IPS-20b (cell line): ENCODE measurements at regions not wholly inside any gene's neighbourhood (a gene's known extent, or its start where the extent isn't known, plus 50 kb on each side); places are given as distances from the start of the nearest gene placed in this dataset.

Experiments used
- H3K27ac ChIP-seq: one replicate; pipeline ENCODE4 v1.5.1; 2013; ENCODE audit warnings: low read length
- H3K27me3 ChIP-seq: 2 replicates; pipeline ENCODE4 v1.6.1; 2013; ENCODE audit warnings: mild to moderate bottlenecking, low read length, inconsistent platforms; ENCODE audit not compliant: insufficient read depth
- H3K36me3 ChIP-seq: 2 replicates; pipeline ENCODE4 v1.6.1; 2013; ENCODE audit warnings: low read depth, mild to moderate bottlenecking, inconsistent platforms, low read length, moderate library complexity; ENCODE audit not compliant: insufficient read depth
- H3K4me1 ChIP-seq: 2 replicates; pipeline ENCODE4 v1.6.1; 2013; ENCODE audit warnings: mild to moderate bottlenecking, control low read depth, inconsistent platforms, low read length, moderate library complexity; ENCODE audit not compliant: insufficient read depth
- H3K4me3 ChIP-seq: 2 replicates; pipeline ENCODE4 v1.5.1; 2013; ENCODE audit warnings: mild to moderate bottlenecking, low read length, inconsistent platforms
- H3K9ac ChIP-seq: 2 replicates; pipeline ENCODE4 v1.6.1; 2013; ENCODE audit warnings: low read depth, mild to moderate bottlenecking, inconsistent platforms, low read length, moderate library complexity
- H3K9me3 ChIP-seq: 2 replicates; pipeline ENCODE4 v1.6.1; 2013; ENCODE audit warnings: mild to moderate bottlenecking, low read depth, low read length, inconsistent platforms; ENCODE audit not compliant: insufficient read depth

GRCh38 chr11:111170761-111171379 is 74.7 kb upstream of the POU2AF2 start:
- no peak overlapping the region for H3K27ac ChIP-seq
- no peak overlapping the region for H3K9ac ChIP-seq
- H3K4me3 ChIP-seq: no peak overlapping the region
- H3K36me3 ChIP-seq: no peaks in the 10 kb centered on the region
- no peaks in the 10 kb centered on the region for H3K27me3 ChIP-seq
- no peaks in the 10 kb centered on the region for H3K9me3 ChIP-seq
- H3K4me1 ChIP-seq: no peaks in the 10 kb centered on the region

- H3K4me3 ChIP-seq: no peak overlapping the region
- H3K36me3 ChIP-seq: no peaks in the 10 kb centered on the region
- no peak overlapping the region for H3K27ac ChIP-seq
- H3K9ac ChIP-seq: no peak overlapping the region
- no peaks in the 10 kb centered on the region for H3K4me1 ChIP-seq
- H3K9me3 ChIP-seq: no peaks in the 10 kb centered on the region
- no peaks in the 10 kb centered on the region for H3K27me3 ChIP-seq
These were observed 76.2 kb upstream of the POU2AF2 start for GRCh38 chr11:111169367-111169766.

GRCh38 chr11:111168871-111169270 is 76.7 kb upstream of the POU2AF2 start:
- H3K4me3 ChIP-seq: no peak overlapping the region
- no peaks in the 10 kb centered on the region for H3K9me3 ChIP-seq
- H3K4me1 ChIP-seq: no peaks in the 10 kb centered on the region
- no peaks in the 10 kb centered on the region for H3K27me3 ChIP-seq
- no peak overlapping the region for H3K27ac ChIP-seq
- no peaks in the 10 kb centered on the region for H3K36me3 ChIP-seq
- no peak overlapping the region for H3K9ac ChIP-seq

- Histone ChIP-seq H3K4me1 (no peaks in the 10 kb centered on the region), H3K27me3 (no peaks in the 10 kb centered on the region), H3K9ac (no peak overlapping the region), H3K4me3 (no peak overlapping the region), H3K36me3 (no peaks in the 10 kb centered on the region), H3K9me3 (no peaks in the 10 kb centered on the region), H3K27ac (no peak overlapping the region)
These were observed 77.9 kb upstream of the POU2AF2 start for GRCh38 chr11:111167666-111168065.

GRCh38 chr11:111166598-111166997 is 78.9 kb upstream of the POU2AF2 start:
- H3K9me3 ChIP-seq: no peaks in the 10 kb centered on the region
- no peaks in the 10 kb centered on the region for H3K36me3 ChIP-seq
- H3K4me3 ChIP-seq: no peak overlapping the region
- H3K9ac ChIP-seq: no peak overlapping the region
- H3K27me3 ChIP-seq: no peaks in the 10 kb centered on the region
- H3K27ac ChIP-seq: no peak overlapping the region
- no peaks in the 10 kb centered on the region for H3K4me1 ChIP-seq

- H3K4me3 ChIP-seq: no peak overlapping the region
- H3K27ac ChIP-seq: no peak overlapping the region
- no peaks in the 10 kb centered on the region for H3K9me3 ChIP-seq
- no peaks in the 10 kb centered on the region for H3K36me3 ChIP-seq
- H3K4me1 ChIP-seq: no peaks in the 10 kb centered on the region
- no peaks in the 10 kb centered on the region for H3K27me3 ChIP-seq
- H3K9ac ChIP-seq: no peak overlapping the region
These were observed 83.2 kb upstream of the POU2AF2 start for GRCh38 chr11:111162305-111162704.

- H3K36me3 ChIP-seq: no peaks in the 10 kb centered on the region
- no peaks in the 10 kb centered on the region for H3K27me3 ChIP-seq
- no peaks in the 10 kb centered on the region for H3K9me3 ChIP-seq
- H3K4me3 ChIP-seq: no peak overlapping the region
- H3K4me1 ChIP-seq: no peaks in the 10 kb centered on the region
- H3K9ac ChIP-seq: no peak overlapping the region
- H3K27ac ChIP-seq: no peak overlapping the region
These were observed 88.0 kb upstream of the POU2AF2 start for GRCh38 chr11:111157571-111157970.

- Histone ChIP-seq H3K9me3 (no peaks in the 10 kb centered on the region), H3K36me3 (no peaks in the 10 kb centered on the region), H3K4me3 (no peak overlapping the region), H3K9ac (no peak overlapping the region), H3K4me1 (no peaks in the 10 kb centered on the region), H3K27me3 (no peaks in the 10 kb centered on the region), H3K27ac (no peak overlapping the region)
These were observed 90.5 kb upstream of the POU2AF2 start for GRCh38 chr11:111155021-111155420.

GRCh38 chr11:111153194-111153593 is 92.3 kb upstream of the POU2AF2 start:
- Histone ChIP-seq H3K4me1 (no peaks in the 10 kb centered on the region), H3K27ac (no peak overlapping the region), H3K9me3 (no peaks in the 10 kb centered on the region), H3K36me3 (no peaks in the 10 kb centered on the region), H3K27me3 (no peaks in the 10 kb centered on the region), H3K9ac (no peak overlapping the region), H3K4me3 (no peak overlapping the region)

GRCh38 chr11:111148953-111149352 is 96.6 kb upstream of the POU2AF2 start:
- Histone ChIP-seq H3K9ac (no peak overlapping the region), H3K9me3 (no peaks in the 10 kb centered on the region), H3K36me3 (no peaks in the 10 kb centered on the region), H3K27ac (no peak overlapping the region), H3K4me3 (no peak overlapping the region), H3K27me3 (no peaks in the 10 kb centered on the region), H3K4me1 (no peaks in the 10 kb centered on the region)

- H3K27me3 ChIP-seq: no peaks in the 10 kb centered on the region
- H3K9me3 ChIP-seq: no peaks in the 10 kb centered on the region
- no peak overlapping the region for H3K4me3 ChIP-seq
- no peak overlapping the region for H3K27ac ChIP-seq
- H3K36me3 ChIP-seq: no peaks in the 10 kb centered on the region
- no peak overlapping the region for H3K9ac ChIP-seq
- no peaks in the 10 kb centered on the region for H3K4me1 ChIP-seq
These were observed 97.4 kb upstream of the POU2AF2 start for GRCh38 chr11:111148121-111148520.

GRCh38 chr11:111137846-111138245 is 107.7 kb upstream of the POU2AF2 start:
- no peaks in the 10 kb centered on the region for H3K9me3 ChIP-seq
- H3K27ac ChIP-seq: no peak overlapping the region
- H3K36me3 ChIP-seq: no peaks in the 10 kb centered on the region
- no peak overlapping the region for H3K9ac ChIP-seq
- H3K27me3 ChIP-seq: no peaks in the 10 kb centered on the region
- H3K4me3 ChIP-seq: no peak overlapping the region
- no peaks in the 10 kb centered on the region for H3K4me1 ChIP-seq
